HTR-8/SVneo (cell line): ENCODE measurements at regions not wholly inside any gene's neighbourhood (a gene's known extent, or its start where the extent isn't known, plus 50 kb on each side); places are given as distances from the start of the nearest gene placed in this dataset.
"Not testable (repeated sequence)": the region's sequence is repeated elsewhere in the genome, so short reads cannot be mapped to it uniquely, and the experiment has no call there.

Source experiments
- DNase-seq: peaks from one replicate; pipeline ENCODE4 v3.0.0; 2011; ENCODE audit warnings: low spot score, mixed read lengths; ENCODE audit not compliant: insufficient read length
- FAIRE-seq: peaks from 2 replicates; lab custom pipeline; 2011; peaks lifted over from hg19 to GRCh38; lab: Jason Lieb, UNC

- peak; percentile 54 for FAIRE-seq
- DNase-seq: peak; percentile 39
Measured at GRCh38 chr9:109652971-109653370, 127.0 kb upstream of the PALM2AKAP2 start.

GRCh38 chr9:109653470-109653869 is 126.5 kb upstream of the PALM2AKAP2 start:
- FAIRE-seq (no peak), DNase-seq (no peak)

GRCh38 chr9:109663978-109664377 is 116.0 kb upstream of the PALM2AKAP2 start:
- not testable (repeated sequence) for FAIRE-seq

GRCh38 chr9:109665736-109666135 is 114.3 kb upstream of the PALM2AKAP2 start:
- FAIRE-seq, DNase-seq: not testable (repeated sequence)

More at GRCh38 chr9:109663978-109664377, 116.0 kb upstream of the PALM2AKAP2 start:
- not testable (repeated sequence) for DNase-seq

GRCh38 chr9:109681301-109681700 is 98.7 kb upstream of the PALM2AKAP2 start:
- FAIRE-seq (no peak), DNase-seq (no peak)

GRCh38 chr9:109682227-109682626 is 97.8 kb upstream of the PALM2AKAP2 start:
- DNase-seq (no peak), FAIRE-seq (no peak)

GRCh38 chr9:109683521-109683920 is 96.5 kb upstream of the PALM2AKAP2 start:
- FAIRE-seq (no peak), DNase-seq (no peak)

GRCh38 chr9:109689701-109690100 is 90.3 kb upstream of the PALM2AKAP2 start:
- DNase-seq (no peak), FAIRE-seq (no peak)

- FAIRE-seq (no peak), DNase-seq (peak; percentile 11)
Measured at GRCh38 chr9:109699019-109699418, 81.0 kb upstream of the PALM2AKAP2 start.

- DNase-seq: no peak
- no peak for FAIRE-seq
Measured at GRCh38 chr9:109704546-109704945, 75.5 kb upstream of the PALM2AKAP2 start.

GRCh38 chr9:109705515-109705914 is 74.5 kb upstream of the PALM2AKAP2 start:
- DNase-seq (no peak), FAIRE-seq (no peak)

- FAIRE-seq (no peak), DNase-seq (no peak)
Measured at GRCh38 chr9:109707355-109707754, 72.6 kb upstream of the PALM2AKAP2 start.

- FAIRE-seq (no peak), DNase-seq (no peak)
Measured at GRCh38 chr9:109708451-109708945, 71.5 kb upstream of the PALM2AKAP2 start.

GRCh38 chr9:109709866-109710265 is 70.1 kb upstream of the PALM2AKAP2 start:
- FAIRE-seq (no peak), DNase-seq (no peak)

- DNase-seq: no peak
- no peak for FAIRE-seq
Measured at GRCh38 chr9:109710830-109711229, 69.2 kb upstream of the PALM2AKAP2 start.

GRCh38 chr9:109715344-109715743 is 64.7 kb upstream of the PALM2AKAP2 start:
- FAIRE-seq: no peak
- no peak for DNase-seq

GRCh38 chr9:109716631-109717030 is 63.4 kb upstream of the PALM2AKAP2 start:
- no peak for FAIRE-seq
- DNase-seq: no peak

- FAIRE-seq: no peak
Measured at GRCh38 chr9:109717342-109717741, 62.7 kb upstream of the PALM2AKAP2 start.

GRCh38 chr9:109718861-109719260 is 61.1 kb upstream of the PALM2AKAP2 start:
- DNase-seq (no peak), FAIRE-seq (no peak)

More at GRCh38 chr9:109717342-109717741, 62.7 kb upstream of the PALM2AKAP2 start:
- no peak for DNase-seq

- FAIRE-seq (no peak), DNase-seq (no peak)
Measured at GRCh38 chr9:109721001-109721400, 59.0 kb upstream of the PALM2AKAP2 start.

- FAIRE-seq: no peak
- DNase-seq: no peak
Measured at GRCh38 chr9:109722007-109722406, 58.0 kb upstream of the PALM2AKAP2 start.

GRCh38 chr9:109723781-109724180 is 56.2 kb upstream of the PALM2AKAP2 start:
- FAIRE-seq (no peak), DNase-seq (no peak)
